Kidney epithelial cell (primary cell): ENCODE measurements at regions not wholly inside any gene's neighbourhood (a gene's known extent, or its start where the extent isn't known, plus 50 kb on each side); places are given as distances from the start of the nearest gene placed in this dataset.

Source experiments
- DNase-seq: peaks from one replicate; pipeline ENCODE4 v3.0.0-alpha.2; 2010; ENCODE audit warnings: low read depth
- H3K27me3 ChIP-seq: 2 replicates; pipeline ENCODE4 v1.6.0; 2011; ENCODE audit warnings: low read length; ENCODE audit not compliant: control insufficient read depth, insufficient read depth
- H3K36me3 ChIP-seq: 2 replicates; pipeline ENCODE4 v1.5.1; 2011; ENCODE audit warnings: low read length; ENCODE audit not compliant: control insufficient read depth, insufficient read depth
- H3K4me3 ChIP-seq: 2 replicates; pipeline ENCODE4 v1.5.1; 2011; ENCODE audit warnings: low read depth, mild to moderate bottlenecking, control low read depth, low read length
- TF ChIP-seq, protein P1 (sequence below): IDR thresholded peaks from 2 replicates; pipeline ENCODE4 v1.5.1; 2011; ENCODE audit warnings: mild to moderate bottlenecking, moderate library complexity, low read length, control low read depth, inconsistent platforms; ENCODE audit not compliant: insufficient read depth, poor library complexity, severe bottlenecking

DNA sequence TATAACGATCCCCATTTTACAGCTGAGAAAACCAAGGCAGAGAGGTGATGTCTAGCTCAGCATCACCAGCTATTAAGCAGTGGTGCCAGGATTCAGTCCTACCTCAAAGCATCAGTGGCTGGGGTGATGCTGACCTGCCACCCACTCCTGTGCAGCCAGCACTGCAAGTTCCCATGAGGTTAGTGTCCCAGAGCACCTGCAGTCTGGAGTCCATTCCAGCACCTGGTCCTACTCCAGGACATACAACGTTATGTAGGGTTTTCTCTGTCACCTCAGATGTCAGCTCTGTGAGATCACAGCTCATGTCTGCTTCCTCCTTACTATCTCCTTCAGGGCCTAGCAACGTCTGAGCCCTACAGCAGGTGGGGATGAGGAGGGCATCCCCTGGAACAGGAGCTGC, 328.0 kb upstream of the HS6ST1 start:
- H3K36me3 ChIP-seq = no peaks in the 10 kb centered on the region
- no peak for DNase-seq
- no peaks in the 10 kb centered on the region for H3K27me3 ChIP-seq
- TF ChIP-seq, protein P1, sequence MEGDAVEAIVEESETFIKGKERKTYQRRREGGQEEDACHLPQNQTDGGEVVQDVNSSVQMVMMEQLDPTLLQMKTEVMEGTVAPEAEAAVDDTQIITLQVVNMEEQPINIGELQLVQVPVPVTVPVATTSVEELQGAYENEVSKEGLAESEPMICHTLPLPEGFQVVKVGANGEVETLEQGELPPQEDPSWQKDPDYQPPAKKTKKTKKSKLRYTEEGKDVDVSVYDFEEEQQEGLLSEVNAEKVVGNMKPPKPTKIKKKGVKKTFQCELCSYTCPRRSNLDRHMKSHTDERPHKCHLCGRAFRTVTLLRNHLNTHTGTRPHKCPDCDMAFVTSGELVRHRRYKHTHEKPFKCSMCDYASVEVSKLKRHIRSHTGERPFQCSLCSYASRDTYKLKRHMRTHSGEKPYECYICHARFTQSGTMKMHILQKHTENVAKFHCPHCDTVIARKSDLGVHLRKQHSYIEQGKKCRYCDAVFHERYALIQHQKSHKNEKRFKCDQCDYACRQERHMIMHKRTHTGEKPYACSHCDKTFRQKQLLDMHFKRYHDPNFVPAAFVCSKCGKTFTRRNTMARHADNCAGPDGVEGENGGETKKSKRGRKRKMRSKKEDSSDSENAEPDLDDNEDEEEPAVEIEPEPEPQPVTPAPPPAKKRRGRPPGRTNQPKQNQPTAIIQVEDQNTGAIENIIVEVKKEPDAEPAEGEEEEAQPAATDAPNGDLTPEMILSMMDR = no peak
- no peak overlapping the region for H3K4me3 ChIP-seq

DNA sequence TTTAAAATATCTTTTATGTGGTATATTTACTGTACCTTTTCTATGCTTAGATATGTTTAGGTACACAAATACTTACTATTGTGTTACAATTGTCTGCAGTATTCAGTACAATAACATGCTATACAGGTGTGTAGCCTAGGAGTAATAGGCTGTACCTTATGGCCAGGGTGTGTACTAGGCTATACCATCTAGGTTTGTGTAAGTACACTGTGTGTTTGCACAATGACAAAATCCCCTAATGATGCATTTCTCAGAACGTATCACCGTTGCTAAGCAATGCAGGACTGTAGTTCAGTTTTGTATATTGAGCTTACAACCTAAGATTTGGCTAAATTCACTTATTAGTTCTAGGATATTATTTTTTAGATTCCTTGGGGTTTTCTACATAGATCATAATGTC, 332.3 kb upstream of the HS6ST1 start:
- H3K27me3 ChIP-seq = no peaks in the 10 kb centered on the region
- no peak overlapping the region for H3K4me3 ChIP-seq
- TF ChIP-seq, protein P1 = no peak
- no peaks in the 10 kb centered on the region for H3K36me3 ChIP-seq
- no peak for DNase-seq

GRCh38 chr2:128654408-128654807, 335.7 kb upstream of the HS6ST1 start:
- no peak for DNase-seq
- TF ChIP-seq, protein P1 = no peak
- Histone ChIP-seq H3K36me3 (no peaks in the 10 kb centered on the region), H3K27me3 (no peaks in the 10 kb centered on the region), H3K4me3 (no peak overlapping the region)

GRCh38 chr2:128660836-128661235, 342.2 kb upstream of the HS6ST1 start:
- TF ChIP-seq, protein P1 = no peak

DNA sequence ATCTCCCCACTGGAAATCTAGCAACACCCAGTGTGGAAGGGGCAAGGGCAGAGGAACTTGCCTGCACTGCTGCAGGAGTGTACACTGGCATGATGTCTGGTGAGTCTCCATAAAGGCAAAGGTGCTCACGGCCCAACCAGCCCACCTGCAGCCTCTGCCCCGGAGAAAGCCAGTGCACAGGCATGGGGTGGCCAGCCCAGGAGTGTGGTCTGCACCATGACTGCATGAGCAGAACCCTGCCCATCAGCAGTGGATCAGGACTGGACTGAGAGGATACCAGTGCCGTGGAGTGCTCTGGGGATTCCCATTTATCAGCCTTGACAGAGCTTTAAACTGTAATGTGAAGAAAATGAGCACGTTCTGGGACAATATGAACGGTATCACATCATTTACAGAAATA, 342.6 kb upstream of the HS6ST1 start:
- no peak for DNase-seq
- H3K36me3 ChIP-seq = no peaks in the 10 kb centered on the region
- no peaks in the 10 kb centered on the region for H3K27me3 ChIP-seq
- TF ChIP-seq, protein P1 = no peak
- H3K4me3 ChIP-seq = no peak overlapping the region

More at GRCh38 chr2:128660836-128661235, 342.2 kb upstream of the HS6ST1 start:
- no peak for DNase-seq
- Histone ChIP-seq H3K27me3 (no peaks in the 10 kb centered on the region), H3K36me3 (no peaks in the 10 kb centered on the region), H3K4me3 (no peak overlapping the region)

DNA sequence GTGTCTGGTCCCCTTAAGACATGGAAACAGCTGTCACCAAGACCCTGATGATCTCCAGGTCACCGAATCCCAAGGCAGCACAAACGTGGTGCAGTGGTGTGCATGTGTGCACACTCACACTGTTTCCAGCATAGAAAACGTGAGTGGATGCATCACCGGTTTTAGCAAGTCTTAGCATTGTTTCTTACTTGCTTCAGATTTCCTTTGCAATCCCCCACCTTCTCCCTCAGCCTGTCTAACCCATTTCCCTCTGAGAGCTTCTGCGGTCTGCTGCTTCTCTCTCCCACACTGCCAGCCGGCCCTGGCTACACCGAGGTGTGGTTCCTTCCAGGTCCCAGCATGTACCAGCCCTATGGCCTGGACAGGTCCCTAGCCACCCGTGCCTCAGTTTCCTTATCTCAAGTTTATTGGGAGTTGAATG, 343.4 kb upstream of the HS6ST1 start:
- no peaks in the 10 kb centered on the region for H3K36me3 ChIP-seq
- no peak for DNase-seq
- H3K4me3 ChIP-seq = no peak overlapping the region
- no peaks in the 10 kb centered on the region for H3K27me3 ChIP-seq
- TF ChIP-seq, protein P1 = no peak
